OCI-LY7 (cell line): ENCODE measurements at regions not wholly inside any gene's neighbourhood (a gene's known extent, or its start where the extent isn't known, plus 50 kb on each side); places are given as distances from the start of the nearest gene placed in this dataset.

Source experiments
- EZH2phosphoT487 ChIP-seq: fragments of 200-600 bp; sonication (generic); IDR thresholded peaks from 2 replicates; pipeline ENCODE4 v1.6.1; 2018; ENCODE audit warnings: low read depth, borderline replicate concordance, mild to moderate bottlenecking, mixed run types, antibody characterized with exemption, low read length, moderate library complexity, mixed read lengths
- TF ChIP-seq, protein P1 (sequence below): fragments of 200-600 bp; sonication (generic); conservative IDR thresholded peaks from 2 replicates; pipeline ENCODE4 v1.5.1; 2014; ENCODE audit warnings: mild to moderate bottlenecking, antibody characterized with exemption, low read length, moderate library complexity, mixed read lengths

DNA sequence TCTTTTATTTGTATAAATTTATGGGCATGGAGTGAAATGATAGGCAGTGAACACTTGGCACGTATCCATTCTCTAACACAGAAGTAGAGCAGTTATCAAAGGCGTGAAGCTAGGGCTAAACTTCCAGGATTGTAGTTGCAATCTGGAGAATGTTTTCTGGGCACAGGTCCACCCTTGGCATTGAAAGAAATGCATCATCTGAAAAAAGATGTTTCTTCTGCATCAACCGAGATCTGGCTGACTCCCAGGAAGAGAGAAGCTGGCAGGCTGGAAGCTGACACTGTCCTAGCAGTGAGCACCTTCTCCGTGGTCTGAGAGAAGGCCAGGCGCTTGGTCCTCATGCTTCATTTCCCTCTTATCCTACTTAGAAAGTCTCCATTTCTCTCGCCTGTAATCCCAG lies 600.0 kb downstream of the BRD1 start:
- TF ChIP-seq, protein P1, sequence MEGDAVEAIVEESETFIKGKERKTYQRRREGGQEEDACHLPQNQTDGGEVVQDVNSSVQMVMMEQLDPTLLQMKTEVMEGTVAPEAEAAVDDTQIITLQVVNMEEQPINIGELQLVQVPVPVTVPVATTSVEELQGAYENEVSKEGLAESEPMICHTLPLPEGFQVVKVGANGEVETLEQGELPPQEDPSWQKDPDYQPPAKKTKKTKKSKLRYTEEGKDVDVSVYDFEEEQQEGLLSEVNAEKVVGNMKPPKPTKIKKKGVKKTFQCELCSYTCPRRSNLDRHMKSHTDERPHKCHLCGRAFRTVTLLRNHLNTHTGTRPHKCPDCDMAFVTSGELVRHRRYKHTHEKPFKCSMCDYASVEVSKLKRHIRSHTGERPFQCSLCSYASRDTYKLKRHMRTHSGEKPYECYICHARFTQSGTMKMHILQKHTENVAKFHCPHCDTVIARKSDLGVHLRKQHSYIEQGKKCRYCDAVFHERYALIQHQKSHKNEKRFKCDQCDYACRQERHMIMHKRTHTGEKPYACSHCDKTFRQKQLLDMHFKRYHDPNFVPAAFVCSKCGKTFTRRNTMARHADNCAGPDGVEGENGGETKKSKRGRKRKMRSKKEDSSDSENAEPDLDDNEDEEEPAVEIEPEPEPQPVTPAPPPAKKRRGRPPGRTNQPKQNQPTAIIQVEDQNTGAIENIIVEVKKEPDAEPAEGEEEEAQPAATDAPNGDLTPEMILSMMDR = no peak
- no peak for TF ChIP-seq EZH2phosphoT487
